Loucy (cell line): ENCODE measurements at regions not wholly inside any gene's neighbourhood (a gene's known extent, or its start where the extent isn't known, plus 50 kb on each side); places are given as distances from the start of the nearest gene placed in this dataset.

Source experiments
- H2AFZ ChIP-seq: fragments of 200-600 bp; sonication (generic); 2 replicates; pipeline ENCODE4 v1.6.0; 2016; ENCODE audit warnings: antibody characterized with exemption, mild to moderate bottlenecking, low read length, moderate library complexity
- H3F3A ChIP-seq: fragments of 200-600 bp; 2 replicates; pipeline ENCODE4 v1.6.0; 2016; ENCODE audit warnings: antibody characterized with exemption, low read depth, mild to moderate bottlenecking
- H3K27me3 ChIP-seq: fragments of 200-600 bp; sonication (generic); 2 replicates; pipeline ENCODE4 v1.6.1; 2014; ENCODE audit warnings: low read length, mild to moderate bottlenecking; ENCODE audit not compliant: insufficient read depth, poor library complexity, severe bottlenecking
- H3K36me3 ChIP-seq: fragments of 200-600 bp; sonication (generic); 2 replicates; pipeline ENCODE4 v1.6.1; 2016; ENCODE audit warnings: low read length; ENCODE audit not compliant: insufficient read depth
- H3K4me1 ChIP-seq: fragments of 200-600 bp; sonication (generic); 2 replicates; pipeline ENCODE4 v1.5.1; 2014; ENCODE audit warnings: low read length, mild to moderate bottlenecking; ENCODE audit not compliant: insufficient read depth, poor library complexity, severe bottlenecking
- H3K4me2 ChIP-seq: fragments of 200-600 bp; sonication (generic); 2 replicates; pipeline ENCODE4 v1.6.0; 2014; ENCODE audit warnings: antibody characterized with exemption, low read length, low read depth, mild to moderate bottlenecking; ENCODE audit not compliant: poor library complexity, severe bottlenecking
- H3K4me3 ChIP-seq: fragments of 200-600 bp; sonication (generic); 2 replicates; pipeline ENCODE4 v1.5.1; 2014; ENCODE audit warnings: low read length, mild to moderate bottlenecking, mixed read lengths; ENCODE audit not compliant: poor library complexity, severe bottlenecking
- H3K79me2 ChIP-seq: fragments of 200-600 bp; sonication (generic); 2 replicates; pipeline ENCODE4 v1.6.1; 2014; ENCODE audit warnings: low read length; ENCODE audit not compliant: insufficient read depth
- H3K9ac ChIP-seq: fragments of 200-600 bp; sonication (generic); 2 replicates; pipeline ENCODE4 v1.6.0; 2014; ENCODE audit warnings: mild to moderate bottlenecking, low read depth, low read length, moderate library complexity; ENCODE audit not compliant: poor library complexity, severe bottlenecking
- H3K9me2 ChIP-seq: fragments of 200-600 bp; sonication (generic); replicated peaks from 2 replicates; pipeline ENCODE4 v1.6.1; 2016; ENCODE audit warnings: low read depth, low read length, mixed read lengths
- H3K9me3 ChIP-seq: fragments of 200-600 bp; sonication (generic); 2 replicates; pipeline ENCODE4 v1.6.1; 2014; ENCODE audit warnings: mild to moderate bottlenecking, antibody characterized with exemption, low read length, low read depth; ENCODE audit not compliant: insufficient read depth
- H4K20me1 ChIP-seq: fragments of 200-600 bp; sonication (generic); 2 replicates; pipeline ENCODE4 v1.6.0; 2014; ENCODE audit warnings: antibody characterized with exemption, low read length, mild to moderate bottlenecking; ENCODE audit not compliant: insufficient read depth, poor library complexity, severe bottlenecking
- EZH2phosphoT487 ChIP-seq: fragments of 200-600 bp; IDR thresholded peaks from 2 replicates; pipeline ENCODE4 v1.6.1; 2018; ENCODE audit warnings: antibody characterized with exemption, mild to moderate bottlenecking, moderate library complexity, borderline replicate concordance
- TF ChIP-seq, protein P1 (sequence below): fragments of 200-600 bp; sonication (generic); conservative IDR thresholded peaks from 2 replicates; pipeline ENCODE4 v1.5.1; 2014; ENCODE audit warnings: mild to moderate bottlenecking, antibody characterized with exemption, low read length

DNA sequence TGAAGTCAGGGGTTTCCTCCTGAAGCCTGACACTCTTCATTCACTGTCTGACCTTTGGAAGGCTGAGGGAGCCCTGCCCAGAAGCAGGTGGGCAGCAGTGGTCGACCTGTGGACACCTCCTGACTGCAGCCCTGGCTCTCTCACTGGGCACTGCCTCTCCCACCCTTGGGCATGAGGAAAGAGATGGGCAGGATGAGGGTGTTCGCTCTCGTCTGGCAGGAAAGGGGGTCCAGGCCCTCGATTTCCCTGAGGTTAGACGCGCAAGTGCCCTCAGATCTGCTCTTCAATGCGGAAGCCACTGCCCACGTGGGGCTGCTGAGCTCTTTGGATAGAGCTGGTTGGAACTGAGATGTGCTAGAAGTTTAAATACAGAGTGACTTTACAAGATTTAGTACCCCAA lies 171.9 kb downstream of the AHSP start:
- Histone ChIP-seq H3K9ac (no peak overlapping the region), H3F3A (no peaks in the 10 kb centered on the region), H3K4me1 (peaks cover 34% of the 10 kb centered on the region), H3K79me2 (peaks cover 34% of the 10 kb centered on the region), H3K36me3 (peaks cover 10% of the 10 kb centered on the region), H3K27me3 (no peaks in the 10 kb centered on the region), H3K9me3 (no peaks in the 10 kb centered on the region), H3K4me3 (no peak overlapping the region), H3K9me2 (no peaks in the 10 kb centered on the region), H3K4me2 (no peak overlapping the region), H2AFZ (no peak overlapping the region), H4K20me1 (peaks cover 33% of the 10 kb centered on the region)
- TF ChIP-seq, protein P1, sequence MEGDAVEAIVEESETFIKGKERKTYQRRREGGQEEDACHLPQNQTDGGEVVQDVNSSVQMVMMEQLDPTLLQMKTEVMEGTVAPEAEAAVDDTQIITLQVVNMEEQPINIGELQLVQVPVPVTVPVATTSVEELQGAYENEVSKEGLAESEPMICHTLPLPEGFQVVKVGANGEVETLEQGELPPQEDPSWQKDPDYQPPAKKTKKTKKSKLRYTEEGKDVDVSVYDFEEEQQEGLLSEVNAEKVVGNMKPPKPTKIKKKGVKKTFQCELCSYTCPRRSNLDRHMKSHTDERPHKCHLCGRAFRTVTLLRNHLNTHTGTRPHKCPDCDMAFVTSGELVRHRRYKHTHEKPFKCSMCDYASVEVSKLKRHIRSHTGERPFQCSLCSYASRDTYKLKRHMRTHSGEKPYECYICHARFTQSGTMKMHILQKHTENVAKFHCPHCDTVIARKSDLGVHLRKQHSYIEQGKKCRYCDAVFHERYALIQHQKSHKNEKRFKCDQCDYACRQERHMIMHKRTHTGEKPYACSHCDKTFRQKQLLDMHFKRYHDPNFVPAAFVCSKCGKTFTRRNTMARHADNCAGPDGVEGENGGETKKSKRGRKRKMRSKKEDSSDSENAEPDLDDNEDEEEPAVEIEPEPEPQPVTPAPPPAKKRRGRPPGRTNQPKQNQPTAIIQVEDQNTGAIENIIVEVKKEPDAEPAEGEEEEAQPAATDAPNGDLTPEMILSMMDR: no peak
- TF ChIP-seq EZH2phosphoT487: no peak

- Histone ChIP-seq H3K4me3 (peak overlapping the region; percentile 82), H3K9me3 (no peaks in the 10 kb centered on the region), H3K9me2 (no peaks in the 10 kb centered on the region), H3F3A (no peaks in the 10 kb centered on the region), H3K9ac (no peak overlapping the region), H3K4me1 (peaks cover 28% of the 10 kb centered on the region), H3K36me3 (peaks cover 16% of the 10 kb centered on the region), H3K27me3 (no peaks in the 10 kb centered on the region), H3K79me2 (peaks cover 34% of the 10 kb centered on the region), H4K20me1 (peaks cover 33% of the 10 kb centered on the region), H3K4me2 (peak overlapping the region; percentile 73), H2AFZ (peak overlapping the region; percentile 75)
- TF ChIP-seq, protein P1: no peak
- no peak for TF ChIP-seq EZH2phosphoT487
Observed at GRCh38 chr16:31700200-31700529, 172.5 kb downstream of the AHSP start.

DNA sequence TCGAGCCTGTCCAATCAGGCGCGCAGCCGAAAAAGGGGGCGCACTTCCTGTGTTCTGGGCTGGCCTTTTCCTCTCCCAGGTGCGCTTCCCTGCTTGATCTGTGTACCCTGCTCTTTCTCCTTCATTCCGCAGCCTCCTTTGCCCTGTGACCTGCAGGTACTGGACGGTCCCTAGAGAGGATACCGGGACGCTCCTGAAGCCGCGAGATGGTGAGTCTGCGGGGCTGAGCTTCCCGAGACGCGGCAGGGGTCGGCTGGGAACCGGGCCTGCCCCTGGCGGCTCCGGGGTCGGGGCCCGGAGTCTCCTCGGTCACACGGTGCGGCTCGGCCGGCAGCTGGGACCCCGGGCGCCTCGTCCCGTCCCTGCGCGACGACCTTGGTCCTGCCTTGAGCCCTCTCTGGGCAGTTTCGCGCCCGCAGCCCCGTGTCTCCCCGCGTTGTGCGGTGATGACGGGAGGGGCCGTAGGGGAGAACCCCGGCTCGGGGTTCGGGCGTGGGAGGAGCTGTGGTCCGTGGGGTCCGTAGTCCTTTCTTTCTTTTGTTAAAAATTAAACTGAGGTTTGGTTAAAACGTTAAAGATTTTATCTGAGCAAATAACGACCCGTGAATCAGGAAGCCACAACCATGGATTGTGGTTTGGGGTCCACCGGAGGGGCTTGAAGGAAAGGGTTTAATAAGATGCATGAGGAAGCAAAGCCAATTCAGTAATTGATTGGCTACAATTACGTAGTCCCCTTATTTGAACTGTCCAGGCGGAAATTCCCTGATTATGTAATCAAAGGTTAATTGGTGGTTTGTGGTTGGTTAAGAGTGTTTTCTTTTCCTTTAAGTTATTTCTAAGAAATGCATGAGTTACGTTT lies 172.8 kb upstream of the ZNF267 start:
- Histone ChIP-seq H4K20me1 (peaks cover 33% of the 10 kb centered on the region), H3K36me3 (peaks cover 19% of the 10 kb centered on the region), H3K4me1 (peaks cover 22% of the 10 kb centered on the region), H3K9me3 (no peaks in the 10 kb centered on the region), H3F3A (no peaks in the 10 kb centered on the region), H3K79me2 (peaks cover 34% of the 10 kb centered on the region), H3K9ac (peak overlapping the region; percentile 80), H3K27me3 (no peaks in the 10 kb centered on the region), H3K4me3 (peak overlapping the region; percentile 82), H2AFZ (peak overlapping the region; percentile 75), H3K4me2 (peak overlapping the region; percentile 73), H3K9me2 (no peaks in the 10 kb centered on the region)
- TF ChIP-seq EZH2phosphoT487: no peak
- TF ChIP-seq, protein P1: no peak
